GM13976 (cell line): ENCODE measurements at regions not wholly inside any gene's neighbourhood (a gene's known extent, or its start where the extent isn't known, plus 50 kb on each side); places are given as distances from the start of the nearest gene placed in this dataset.

Experiments
- DNase-seq: peaks from one replicate; pipeline ENCODE4 v3.0.0; 2012; ENCODE audit warnings: low spot score
- in situ Hi-C: fragments of 300-500 bp; cut with MboI; formaldehyde crosslinking; loops from one replicate; pipeline ENCODE4 v1.12.0; 2022; ENCODE audit warnings: low sequenced_read_pairs, mixed read lengths, inconsistent platforms; ENCODE audit not compliant: unreplicated experiment
- TF ChIP-seq, protein P1 (sequence below): IDR thresholded peaks from 2 replicates; pipeline ENCODE4 v1.5.1; 2012; ENCODE audit warnings: borderline replicate concordance, mild to moderate bottlenecking; ENCODE audit not compliant: insufficient read depth; ENCODE audit errors: extremely low read depth, missing control alignments, control extremely low read depth

- in situ Hi-C loops: no loop called here
- TF ChIP-seq, protein P1, sequence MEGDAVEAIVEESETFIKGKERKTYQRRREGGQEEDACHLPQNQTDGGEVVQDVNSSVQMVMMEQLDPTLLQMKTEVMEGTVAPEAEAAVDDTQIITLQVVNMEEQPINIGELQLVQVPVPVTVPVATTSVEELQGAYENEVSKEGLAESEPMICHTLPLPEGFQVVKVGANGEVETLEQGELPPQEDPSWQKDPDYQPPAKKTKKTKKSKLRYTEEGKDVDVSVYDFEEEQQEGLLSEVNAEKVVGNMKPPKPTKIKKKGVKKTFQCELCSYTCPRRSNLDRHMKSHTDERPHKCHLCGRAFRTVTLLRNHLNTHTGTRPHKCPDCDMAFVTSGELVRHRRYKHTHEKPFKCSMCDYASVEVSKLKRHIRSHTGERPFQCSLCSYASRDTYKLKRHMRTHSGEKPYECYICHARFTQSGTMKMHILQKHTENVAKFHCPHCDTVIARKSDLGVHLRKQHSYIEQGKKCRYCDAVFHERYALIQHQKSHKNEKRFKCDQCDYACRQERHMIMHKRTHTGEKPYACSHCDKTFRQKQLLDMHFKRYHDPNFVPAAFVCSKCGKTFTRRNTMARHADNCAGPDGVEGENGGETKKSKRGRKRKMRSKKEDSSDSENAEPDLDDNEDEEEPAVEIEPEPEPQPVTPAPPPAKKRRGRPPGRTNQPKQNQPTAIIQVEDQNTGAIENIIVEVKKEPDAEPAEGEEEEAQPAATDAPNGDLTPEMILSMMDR: no peak
- no peak for DNase-seq
Measured at GRCh38 chr15:57816599-57816998, 110.1 kb downstream of the POLR2M start.

DNA sequence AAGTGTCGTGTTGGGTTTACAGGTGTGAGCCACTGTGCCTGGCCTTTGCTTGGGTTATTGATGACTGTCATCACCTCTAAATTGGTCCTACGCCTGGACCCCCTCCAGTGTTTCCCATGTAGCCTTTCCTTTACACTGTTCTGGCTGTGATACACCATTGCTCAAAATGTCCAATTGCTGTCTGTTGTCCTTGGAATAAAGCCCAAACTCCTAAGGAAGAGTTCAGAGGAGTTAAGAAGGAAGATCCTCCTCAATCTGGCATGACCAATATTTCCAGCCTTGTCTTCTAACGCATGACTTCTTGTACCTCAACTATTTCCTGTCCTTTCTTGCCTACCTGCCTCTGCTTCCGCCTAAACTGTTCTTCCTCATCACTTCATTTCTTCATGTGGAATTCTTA lies 113.1 kb downstream of the POLR2M start:
- TF ChIP-seq, protein P1: no peak
- DNase-seq: no peak
- in situ Hi-C loops: no loop called here

DNA sequence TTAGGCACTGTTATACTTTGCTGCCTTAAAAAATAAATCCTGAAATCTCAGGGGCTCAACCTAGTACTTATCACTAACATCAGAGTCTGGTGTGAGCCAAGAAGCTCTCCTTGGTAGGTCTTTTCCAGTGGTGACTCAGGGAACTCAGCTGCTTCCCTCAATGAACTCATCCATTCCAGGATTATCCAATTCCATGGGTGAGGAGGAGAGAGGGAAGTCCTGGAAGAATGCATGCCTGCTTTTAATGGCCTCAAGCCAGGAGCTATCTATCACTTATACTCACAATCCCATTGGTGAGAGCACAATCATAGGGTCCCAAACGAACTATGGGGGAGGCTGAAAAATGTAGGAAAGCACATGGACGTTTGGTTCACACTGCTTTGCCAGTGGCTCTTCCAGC lies 113.6 kb downstream of the POLR2M start:
- no peak for DNase-seq
- TF ChIP-seq, protein P1: no peak
- in situ Hi-C loops: no loop called here

- in situ Hi-C loops: no loop called here
- no peak for DNase-seq
- TF ChIP-seq, protein P1: no peak
Measured at GRCh38 chr15:57821826-57822225, 115.3 kb downstream of the POLR2M start.

GRCh38 chr15:57823325-57823882 lies 116.9 kb downstream of the POLR2M start:
- in situ Hi-C loops: no loop called here

DNA sequence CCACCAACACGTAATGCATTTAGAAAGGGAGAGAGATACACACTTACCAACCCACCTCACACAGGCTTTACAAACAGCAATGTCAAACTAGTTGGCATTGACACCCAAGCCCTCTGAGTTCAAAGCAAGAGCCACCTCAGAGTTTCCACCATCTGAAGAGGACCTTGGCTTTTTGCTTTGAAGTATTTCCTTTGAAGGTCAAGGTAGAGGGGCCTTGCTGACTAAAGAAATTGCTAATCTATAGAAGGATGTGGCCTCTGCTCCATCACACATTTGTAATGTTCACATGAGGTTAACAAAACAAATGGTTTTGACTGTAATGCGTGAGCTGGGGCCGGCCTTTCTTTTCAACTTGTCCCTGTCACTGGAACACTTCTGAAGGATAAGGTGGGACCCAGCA lies 117.7 kb downstream of the POLR2M start:
- in situ Hi-C loops: no loop called here
- TF ChIP-seq, protein P1: no peak

More at GRCh38 chr15:57823325-57823882, 116.9 kb downstream of the POLR2M start:
- TF ChIP-seq, protein P1: no peak
- DNase-seq: no peak

More for the DNA sequence above, 117.7 kb downstream of the POLR2M start:
- no peak for DNase-seq
